ENCODE measurements at regions not wholly inside any gene's neighbourhood (a gene's known extent, or its start where the extent isn't known, plus 50 kb on each side); places are given as distances from the start of the nearest gene placed in this dataset.
"Not testable (repeated sequence)": the region's sequence is repeated elsewhere in the genome, so short reads cannot be mapped to it uniquely, and the experiment has no call there.

GRCh38 chr9:2391509-2392132 is 230.0 kb upstream of the VLDLR start:
- DNase-seq (ENCODE audit: low read depth in 2 of 3, low spot score in 2 of 3), result not testable (repeated sequence)

GRCh38 chr9:2394087-2394741 is 227.4 kb upstream of the VLDLR start:
- not testable (repeated sequence) for DNase-seq (ENCODE audit: low read depth in 2 of 3, low spot score in 2 of 3)

GRCh38 chr9:2395814-2396612 is 225.6 kb upstream of the VLDLR start:
- DNase-seq (ENCODE audit: low read depth in 2 of 3, low spot score in 2 of 3), result no peak

GRCh38 chr9:2396622-2397285 is 224.8 kb upstream of the VLDLR start:
- DNase-seq (ENCODE audit: low read depth in 2 of 3, low spot score in 2 of 3), result no peak

- DNase-seq (ENCODE audit: low read depth in 2 of 3, low spot score in 2 of 3), result not testable (repeated sequence)
These were observed 223.7 kb upstream of the VLDLR start for GRCh38 chr9:2397875-2398274.

- DNase-seq (ENCODE audit: low read depth in 2 of 3, low spot score in 2 of 3), result not testable (repeated sequence)
These were observed 219.8 kb upstream of the VLDLR start for GRCh38 chr9:2401746-2402145.

GRCh38 chr9:2403701-2404100 is 217.9 kb upstream of the VLDLR start:
- no peak for DNase-seq (ENCODE audit: low read depth in 2 of 3, low spot score in 2 of 3)

GRCh38 chr9:2406252-2406651 is 215.3 kb upstream of the VLDLR start:
- no peak for DNase-seq (ENCODE audit: low read depth in 2 of 3, low spot score in 2 of 3)

- DNase-seq (ENCODE audit: low read depth in 2 of 3, low spot score in 2 of 3), result no peak
These were observed 214.1 kb upstream of the VLDLR start for GRCh38 chr9:2407450-2407849.

- DNase-seq (ENCODE audit: low read depth in 2 of 3, low spot score in 2 of 3), result no peak
These were observed 209.9 kb upstream of the VLDLR start for GRCh38 chr9:2411459-2412215.

GRCh38 chr9:2413160-2413805 is 208.3 kb upstream of the VLDLR start:
- DNase-seq (ENCODE audit: low read depth in 2 of 3, low spot score in 2 of 3), result no peak

- DNase-seq (ENCODE audit: low read depth in 2 of 3, low spot score in 2 of 3), result no peak
These were observed 207.1 kb upstream of the VLDLR start for GRCh38 chr9:2414465-2414864.

- DNase-seq (ENCODE audit: low read depth in 2 of 3, low spot score in 2 of 3), result no peak
These were observed 206.3 kb upstream of the VLDLR start for GRCh38 chr9:2415326-2415725.

- DNase-seq (ENCODE audit: low read depth in 2 of 3, low spot score in 2 of 3), result no peak
These were observed 203.9 kb upstream of the VLDLR start for GRCh38 chr9:2417730-2418129.

- no peak for DNase-seq (ENCODE audit: low read depth in 2 of 3, low spot score in 2 of 3)
These were observed 203.0 kb upstream of the VLDLR start for GRCh38 chr9:2418619-2419018.

- no peak for DNase-seq (ENCODE audit: low read depth in 2 of 3, low spot score in 2 of 3)
These were observed 202.2 kb upstream of the VLDLR start for GRCh38 chr9:2419347-2419746.

- no peak for DNase-seq (ENCODE audit: low read depth in 2 of 3, low spot score in 2 of 3)
These were observed 201.0 kb upstream of the VLDLR start for GRCh38 chr9:2420543-2420942.

GRCh38 chr9:2424619-2425033 is 197.0 kb upstream of the VLDLR start:
- no peak for DNase-seq (ENCODE audit: low read depth in 2 of 3, low spot score in 2 of 3)

GRCh38 chr9:2425676-2426075 is 195.9 kb upstream of the VLDLR start:
- DNase-seq (ENCODE audit: low read depth in 2 of 3, low spot score in 2 of 3), result no peak

- DNase-seq (ENCODE audit: low read depth in 2 of 3, low spot score in 2 of 3), result no peak
These were observed 194.3 kb upstream of the VLDLR start for GRCh38 chr9:2427120-2427891.

Data from activated CD8-positive, alpha-beta memory T cell treated with anti-CD3 and anti-CD28 coated beads for 48 hours (primary cell).